NT2/D1 (cell line): ENCODE measurements at regions not wholly inside any gene's neighbourhood (a gene's known extent, or its start where the extent isn't known, plus 50 kb on each side); places are given as distances from the start of the nearest gene placed in this dataset.

Source experiments
- DNase-seq: peaks from one replicate; pipeline ENCODE4 v3.0.0-alpha.2; 2011; ENCODE audit warnings: low read depth, low spot score
- H3K27me3 ChIP-seq: 2 replicates; pipeline ENCODE4 v1.6.0; 2011; ENCODE audit warnings: mild to moderate bottlenecking; ENCODE audit not compliant: insufficient read length, insufficient read depth
- H3K36me3 ChIP-seq: 2 replicates; pipeline ENCODE4 v1.6.1; 2011; ENCODE audit warnings: mild to moderate bottlenecking, low read length, mixed read lengths; ENCODE audit not compliant: insufficient read depth, insufficient read length
- H3K4me1 ChIP-seq: 2 replicates; pipeline ENCODE4 v1.5.1; 2011; ENCODE audit not compliant: insufficient read depth, insufficient read length
- H3K4me3 ChIP-seq: 2 replicates; pipeline ENCODE4 v1.5.1; 2011; ENCODE audit warnings: low read depth; ENCODE audit not compliant: insufficient read length
- H3K9ac ChIP-seq: 2 replicates; pipeline ENCODE4 v1.6.0; 2011; ENCODE audit warnings: low read depth; ENCODE audit not compliant: insufficient read length
- H3K9me3 ChIP-seq: 2 replicates; pipeline ENCODE4 v1.5.1; 2011; ENCODE audit warnings: mild to moderate bottlenecking, low read length; ENCODE audit not compliant: insufficient read depth
- SUZ12 ChIP-seq: IDR thresholded peaks from 2 replicates; pipeline ENCODE4 v1.6.1; 2011; ENCODE audit not compliant: insufficient read length, insufficient read depth; ENCODE audit errors: extremely low read depth
- YY1 ChIP-seq: IDR thresholded peaks from 2 replicates; pipeline ENCODE4 v1.6.1; 2011; ENCODE audit not compliant: insufficient read length, insufficient read depth
- ZNF274 ChIP-seq: IDR thresholded peaks from 2 replicates; pipeline ENCODE4 v1.6.1; 2011; ENCODE audit warnings: mild to moderate bottlenecking, low read depth, low read length

DNA sequence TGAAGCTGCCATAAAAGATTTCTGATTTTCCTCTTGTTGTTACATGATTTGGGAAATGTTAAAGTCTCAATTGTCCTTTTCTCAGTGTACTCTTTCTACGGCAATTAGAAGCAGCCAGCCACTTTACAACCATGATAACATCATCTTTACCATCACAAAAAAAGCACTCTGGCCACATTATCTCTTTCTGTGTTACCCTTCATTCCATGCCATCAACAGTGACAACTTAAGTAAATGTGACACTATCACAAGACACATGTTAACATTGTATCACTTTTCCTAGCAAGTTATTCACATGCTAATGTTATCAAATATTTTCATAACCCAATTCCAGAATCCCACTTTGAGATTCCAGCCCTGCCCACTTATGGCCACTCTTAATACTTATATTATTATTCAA, 131.2 kb downstream of the TMX3 start:
- no peak for DNase-seq
- Histone ChIP-seq H3K4me1 (no peaks in the 10 kb centered on the region), H3K36me3 (no peaks in the 10 kb centered on the region), H3K4me3 (no peak overlapping the region), H3K9ac (no peak overlapping the region), H3K27me3 (no peaks in the 10 kb centered on the region), H3K9me3 (no peaks in the 10 kb centered on the region)
- TF ChIP-seq YY1 = no peak
- no peak for TF ChIP-seq SUZ12
- TF ChIP-seq ZNF274 = no peak

- Histone ChIP-seq H3K36me3 (no peaks in the 10 kb centered on the region), H3K9me3 (no peaks in the 10 kb centered on the region), H3K4me1 (no peaks in the 10 kb centered on the region), H3K27me3 (no peaks in the 10 kb centered on the region), H3K4me3 (no peak overlapping the region), H3K9ac (no peak overlapping the region)
- no peak for TF ChIP-seq SUZ12
- no peak for TF ChIP-seq YY1
- TF ChIP-seq ZNF274 = no peak
- DNase-seq = no peak
These were observed 140.6 kb downstream of the TMX3 start for GRCh38 chr18:68574311-68574710.

DNA sequence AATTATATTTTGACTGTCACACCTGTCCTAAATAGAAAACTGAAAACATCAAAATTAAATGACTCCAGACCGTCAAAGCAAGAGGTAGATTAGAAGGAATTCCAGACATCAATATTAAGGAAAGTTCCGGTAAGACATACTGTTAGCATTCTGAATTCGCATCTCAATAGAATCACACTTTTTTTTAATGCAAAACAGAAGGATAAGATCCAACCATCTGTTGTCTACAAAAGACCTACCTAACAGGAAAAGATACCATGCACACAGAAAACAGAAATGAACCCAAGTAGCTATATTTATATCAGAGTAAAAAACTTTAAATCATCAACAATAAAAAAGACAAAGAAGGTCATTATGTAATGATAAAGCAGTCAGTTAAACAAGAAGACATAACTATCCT, 145.0 kb downstream of the TMX3 start:
- TF ChIP-seq ZNF274 = no peak
- TF ChIP-seq SUZ12 = no peak
- TF ChIP-seq YY1 = no peak
- Histone ChIP-seq H3K27me3 (no peaks in the 10 kb centered on the region), H3K9me3 (no peaks in the 10 kb centered on the region), H3K9ac (no peak overlapping the region), H3K4me3 (no peak overlapping the region), H3K4me1 (no peaks in the 10 kb centered on the region), H3K36me3 (no peaks in the 10 kb centered on the region)
- DNase-seq = no peak

DNA sequence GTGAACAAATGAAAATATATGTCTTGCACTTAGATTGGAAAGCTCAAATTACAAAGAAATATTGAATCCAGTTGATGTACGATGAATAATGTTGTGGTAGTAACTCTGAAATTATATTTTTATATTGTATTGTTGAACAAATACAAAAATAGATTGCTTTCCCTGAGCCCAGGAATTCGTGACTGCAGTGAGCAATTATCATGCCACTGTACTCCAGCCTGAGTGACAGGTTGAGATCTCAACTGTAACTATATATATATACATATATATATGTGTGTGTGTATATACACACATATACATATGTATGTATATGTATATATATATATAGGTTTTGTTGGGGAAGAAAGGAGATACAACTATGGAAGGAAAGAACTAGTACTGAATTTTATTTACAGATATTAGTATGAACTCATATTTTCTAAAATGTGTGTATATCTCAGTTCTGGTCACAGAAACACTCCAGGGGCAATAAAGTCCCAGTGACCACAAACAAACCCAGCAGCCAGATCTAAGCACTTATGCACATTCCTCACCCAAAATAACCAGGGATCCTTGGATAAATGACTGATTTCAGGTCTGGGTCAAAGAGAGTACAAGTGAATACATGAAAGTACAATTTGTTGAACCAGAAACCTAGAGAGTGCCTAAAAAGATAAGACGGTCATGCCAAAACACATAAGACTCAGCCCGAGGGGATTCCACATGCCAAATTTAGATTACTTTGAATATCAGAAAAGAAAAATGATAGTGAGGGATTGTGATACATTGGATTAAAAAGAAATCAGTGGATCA, 146.3 kb downstream of the TMX3 start:
- no peaks in the 10 kb centered on the region for H3K4me1 ChIP-seq
- H3K36me3 ChIP-seq = no peaks in the 10 kb centered on the region
- no peaks in the 10 kb centered on the region for H3K27me3 ChIP-seq
- no peak for DNase-seq
- H3K9me3 ChIP-seq = no peaks in the 10 kb centered on the region
- TF ChIP-seq YY1 (no peak), SUZ12 (no peak), ZNF274 (no peak)
- H3K4me3 ChIP-seq = no peak overlapping the region
- no peak overlapping the region for H3K9ac ChIP-seq

DNA sequence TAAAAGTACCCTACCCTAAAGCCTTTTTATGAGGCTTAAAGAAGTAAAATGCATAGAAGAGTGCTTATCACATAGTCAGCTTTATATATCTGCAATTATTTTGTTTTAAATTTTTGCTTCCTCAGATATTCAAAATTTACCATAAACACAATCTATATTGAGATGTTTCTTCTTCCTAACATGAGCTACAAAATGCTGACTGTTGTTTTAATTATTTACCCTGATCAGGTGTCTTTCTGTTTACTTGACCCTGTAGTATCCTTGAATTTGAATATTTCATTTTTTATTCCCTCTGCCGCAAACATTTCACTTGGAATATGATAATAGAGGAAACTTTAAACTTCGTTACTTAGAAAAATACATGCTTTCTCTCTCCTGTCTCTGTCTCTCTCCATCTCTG, 147.9 kb downstream of the TMX3 start:
- H3K9me3 ChIP-seq = no peaks in the 10 kb centered on the region
- no peak overlapping the region for H3K4me3 ChIP-seq
- H3K4me1 ChIP-seq = no peaks in the 10 kb centered on the region
- no peak for TF ChIP-seq SUZ12
- TF ChIP-seq ZNF274 = no peak
- no peak for TF ChIP-seq YY1
- no peak overlapping the region for H3K9ac ChIP-seq
- no peak for DNase-seq
- no peaks in the 10 kb centered on the region for H3K27me3 ChIP-seq
- no peaks in the 10 kb centered on the region for H3K36me3 ChIP-seq

DNA sequence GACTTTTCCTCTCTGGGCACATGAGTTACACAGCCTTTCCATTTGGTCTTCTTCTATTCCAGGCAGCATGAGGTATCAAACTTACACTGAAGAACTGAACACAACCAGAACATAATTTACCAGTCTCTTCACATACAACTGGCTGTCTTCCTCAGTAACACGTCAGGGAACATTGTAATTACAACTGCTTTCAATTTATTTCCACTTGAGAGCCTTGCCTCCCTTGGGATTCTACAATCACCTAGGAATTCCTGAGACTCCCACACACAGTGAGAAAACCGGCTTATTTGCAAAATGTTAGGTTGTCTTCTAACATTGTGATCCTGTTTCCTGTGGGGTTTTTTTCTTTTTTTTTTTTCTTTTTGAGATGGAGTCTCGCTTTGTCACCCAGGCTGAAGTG, 149.9 kb downstream of the TMX3 start:
- no peak overlapping the region for H3K9ac ChIP-seq
- no peak for TF ChIP-seq ZNF274
- no peak for TF ChIP-seq YY1
- TF ChIP-seq SUZ12 = no peak
- H3K4me3 ChIP-seq = no peak overlapping the region
- H3K36me3 ChIP-seq = no peaks in the 10 kb centered on the region
- H3K27me3 ChIP-seq = no peaks in the 10 kb centered on the region
- DNase-seq = no peak
- no peaks in the 10 kb centered on the region for H3K9me3 ChIP-seq
- no peaks in the 10 kb centered on the region for H3K4me1 ChIP-seq

DNA sequence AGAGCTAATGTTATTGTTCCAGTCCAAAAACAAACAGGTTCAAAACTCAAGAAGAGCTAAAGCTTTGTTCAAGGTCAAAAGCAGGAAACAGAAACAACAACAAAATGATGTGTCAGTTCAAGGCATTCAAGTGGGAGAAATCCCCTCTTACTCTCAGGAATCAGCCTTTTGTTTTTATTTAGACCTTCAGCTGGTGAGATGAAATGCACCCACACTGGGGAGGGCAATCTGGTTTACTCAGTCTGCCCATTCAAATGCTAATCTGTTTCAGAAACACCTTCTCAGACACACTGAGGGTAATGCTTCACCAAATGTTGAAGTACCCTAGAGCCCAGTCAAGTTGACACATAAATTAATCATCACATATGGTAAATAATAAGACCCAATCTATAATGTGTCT, 150.6 kb downstream of the TMX3 start:
- Histone ChIP-seq H3K4me3 (no peak overlapping the region), H3K27me3 (no peaks in the 10 kb centered on the region), H3K9me3 (no peaks in the 10 kb centered on the region), H3K9ac (no peak overlapping the region), H3K4me1 (no peaks in the 10 kb centered on the region), H3K36me3 (no peaks in the 10 kb centered on the region)
- peak; percentile 13 for DNase-seq
- TF ChIP-seq ZNF274 = no peak
- no peak for TF ChIP-seq YY1
- TF ChIP-seq SUZ12 = no peak

DNA sequence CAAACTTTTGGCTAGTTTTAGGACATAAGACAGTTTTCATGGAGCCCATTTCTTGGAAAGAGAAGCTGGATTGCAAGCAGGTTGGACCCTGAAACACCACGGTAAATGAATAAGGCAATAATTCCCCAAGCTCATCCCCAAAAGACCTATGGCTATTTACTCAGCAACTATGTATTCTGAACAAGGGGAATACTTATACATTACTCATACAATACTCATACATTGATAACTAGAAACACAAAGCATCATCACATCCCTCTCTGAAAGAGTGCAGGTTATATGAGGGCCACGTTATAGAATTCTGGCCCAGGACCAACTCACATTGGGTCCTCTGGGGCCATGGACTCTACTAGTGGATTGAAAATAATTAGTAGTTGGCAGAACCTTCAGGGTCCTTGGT, 154.8 kb downstream of the TMX3 start:
- TF ChIP-seq YY1 = no peak
- TF ChIP-seq ZNF274 = no peak
- TF ChIP-seq SUZ12 = no peak
- no peaks in the 10 kb centered on the region for H3K27me3 ChIP-seq
- H3K4me3 ChIP-seq = no peak overlapping the region
- no peaks in the 10 kb centered on the region for H3K9me3 ChIP-seq
- DNase-seq = no peak
- no peaks in the 10 kb centered on the region for H3K4me1 ChIP-seq
- no peak overlapping the region for H3K9ac ChIP-seq
- no peaks in the 10 kb centered on the region for H3K36me3 ChIP-seq
